ENCODE measurements at regions not wholly inside any gene's neighbourhood (a gene's known extent, or its start where the extent isn't known, plus 50 kb on each side); places are given as distances from the start of the nearest gene placed in this dataset.

DNA sequence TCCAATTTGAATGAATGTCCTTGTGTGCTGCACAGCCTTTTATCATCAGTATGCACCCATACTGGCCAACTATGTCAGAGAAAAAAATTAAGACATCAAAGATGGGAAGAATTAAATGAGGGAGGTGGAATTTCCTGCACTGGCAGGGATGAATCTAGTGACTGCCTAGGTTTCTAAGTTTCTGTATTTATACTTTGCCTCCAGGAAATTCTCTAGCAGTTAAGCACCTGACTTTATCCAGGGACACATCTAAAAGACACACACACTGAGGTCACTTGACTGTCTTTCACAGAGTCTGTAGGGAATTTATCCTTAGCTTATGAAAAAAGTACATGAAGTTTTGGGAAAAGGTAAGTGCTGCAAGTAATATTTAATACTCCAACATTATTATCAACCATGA, 636.5 kb upstream of the PTCHD4 start:
- POLR2A ChIA-PET: no interaction called here
- DNase-seq (no peak), ATAC-seq (no peak)
- H3K27me3 ChIP-seq (ENCODE audit: control insufficient read depth in 2 of 2, insufficient read depth in 2 of 2, low read length in 2 of 2): no peaks in the 10 kb centered on the region
- no peak overlapping the region for H3K27ac ChIP-seq (ENCODE audit: low read depth, low read length)
- H3K27me3 Mint-ChIP-seq: no peaks in the 10 kb centered on the region
- intact Hi-C loops (cut with micrococcal nuclease): no loop called here
- H3K4me1 Mint-ChIP-seq: no peaks in the 10 kb centered on the region
- H3K4me3 Mint-ChIP-seq: no peak overlapping the region
- H3K4me1 ChIP-seq (ENCODE audit: control insufficient read depth in 2 of 2, insufficient read depth in 2 of 2, low read length in 2 of 2): no peaks in the 10 kb centered on the region
- H3K36me3 Mint-ChIP-seq: no peaks in the 10 kb centered on the region
- H3K27ac Mint-ChIP-seq: no peak overlapping the region
- no peak overlapping the region for H3K4me3 ChIP-seq (ENCODE audit: low read length)
- CTCF ChIA-PET: no interaction called here
- peaks cover 0 to 16% (median 4%) of the 10 kb centered on the region in 11 donors for H3K9me3 Mint-ChIP-seq
- H3K36me3 ChIP-seq (ENCODE audit: control insufficient read depth in 2 of 3, insufficient read depth in 3 of 3, low read length in 3 of 3): no peaks in the 10 kb centered on the region
- H3K9me3 ChIP-seq (ENCODE audit: control insufficient read depth in 2 of 3, low read length in 3 of 3): no peaks in the 10 kb centered on the region

DNA sequence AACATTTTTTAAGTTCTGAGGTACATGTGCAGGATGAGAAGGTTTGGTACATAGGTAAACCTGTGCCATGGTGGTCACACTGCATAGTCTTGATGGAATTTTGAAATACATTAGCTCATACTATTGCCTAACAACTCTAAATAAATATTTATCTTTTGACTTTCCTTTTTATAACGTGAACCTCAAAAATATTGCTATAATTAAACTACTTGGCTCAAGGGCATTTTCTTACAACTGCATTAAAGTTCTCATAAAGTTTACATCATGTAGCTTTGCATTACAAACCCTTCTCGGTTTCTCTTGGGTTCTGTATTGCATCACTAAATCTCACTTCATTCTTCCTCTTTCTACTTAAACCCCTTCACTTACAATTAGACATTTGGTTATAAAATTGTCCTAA, 636.0 kb upstream of the PTCHD4 start:
- H3K9me3 Mint-ChIP-seq: peaks cover 0 to 12% (median 4%) of the 10 kb centered on the region in 11 donors
- POLR2A ChIA-PET: no interaction called here
- no peaks in the 10 kb centered on the region for H3K9me3 ChIP-seq (ENCODE audit: control insufficient read depth in 2 of 3, low read length in 3 of 3)

DNA sequence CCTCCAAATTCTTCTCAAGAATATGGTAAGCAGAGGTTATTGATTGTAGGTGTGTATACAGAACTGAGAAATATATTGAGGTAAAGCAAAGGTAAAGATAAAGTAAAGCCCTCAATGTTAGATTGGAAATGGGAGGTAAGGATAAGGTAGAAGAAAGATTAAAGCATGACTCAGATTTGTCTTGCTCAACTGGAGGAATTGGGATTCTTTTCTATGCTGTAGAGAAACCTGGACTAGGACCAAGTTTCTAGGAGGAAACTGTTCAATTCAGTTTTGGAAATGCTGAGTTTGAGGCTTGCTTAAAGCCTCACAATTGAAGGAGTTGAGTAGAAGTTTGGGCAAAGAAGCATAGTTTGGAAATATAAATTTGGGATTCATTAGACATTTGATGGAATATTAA, 634.0 kb upstream of the PTCHD4 start:
- POLR2A ChIA-PET: no interaction called here

More for the DNA sequence above, 636.0 kb upstream of the PTCHD4 start:
- ATAC-seq: no peak
- Histone ChIP-seq H3K36me3 (ENCODE audit: control insufficient read depth in 2 of 3, insufficient read depth in 3 of 3, low read length in 3 of 3) (no peaks in the 10 kb centered on the region), H3K4me3 (ENCODE audit: low read length) (no peak overlapping the region), H3K4me1 (ENCODE audit: control insufficient read depth in 2 of 2, insufficient read depth in 2 of 2, low read length in 2 of 2) (no peaks in the 10 kb centered on the region), H3K27me3 (ENCODE audit: control insufficient read depth in 2 of 2, insufficient read depth in 2 of 2, low read length in 2 of 2) (no peaks in the 10 kb centered on the region), H3K27ac (ENCODE audit: low read depth, low read length) (no peak overlapping the region)
- no peak for DNase-seq
- Mint-ChIP-seq H3K36me3 (no peaks in the 10 kb centered on the region), H3K4me1 (no peaks in the 10 kb centered on the region), H3K4me3 (no peak overlapping the region), H3K27me3 (no peaks in the 10 kb centered on the region), H3K27ac (no peak overlapping the region)
- CTCF ChIA-PET: no interaction called here
- intact Hi-C loops (cut with micrococcal nuclease): no loop called here

DNA sequence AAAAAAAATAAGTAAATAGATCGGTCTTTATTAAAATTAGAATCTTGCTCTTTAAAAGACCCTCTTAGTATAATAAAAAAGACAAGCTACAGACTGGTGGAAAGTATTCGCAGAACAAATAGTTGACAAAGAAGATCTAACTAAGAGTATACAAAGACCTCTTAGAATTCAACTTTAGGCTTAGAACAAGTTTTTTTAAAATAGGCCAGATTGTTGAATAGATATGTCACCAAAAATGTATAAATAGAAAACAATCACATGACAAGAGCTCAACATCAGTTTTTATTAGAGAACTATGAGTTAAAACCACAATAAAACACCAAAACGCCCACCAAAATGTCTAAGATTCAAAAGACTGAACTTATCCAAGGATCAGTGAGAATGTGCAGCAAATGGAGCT, 632.7 kb upstream of the PTCHD4 start:
- no peaks in the 10 kb centered on the region for H3K9me3 ChIP-seq (ENCODE audit: control insufficient read depth in 2 of 3, low read length in 3 of 3)
- Mint-ChIP-seq H3K4me3 (no peak overlapping the region), H3K4me1 (no peaks in the 10 kb centered on the region), H3K27me3 (no peaks in the 10 kb centered on the region), H3K9me3 (peaks cover 0 to 12% (median 4%) of the 10 kb centered on the region in 11 donors), H3K27ac (no peak overlapping the region), H3K36me3 (no peaks in the 10 kb centered on the region)
- H3K27me3 ChIP-seq (ENCODE audit: control insufficient read depth in 2 of 2, insufficient read depth in 2 of 2, low read length in 2 of 2): no peaks in the 10 kb centered on the region
- ChIA-PET CTCF (no interaction called here), POLR2A (no interaction called here)
- intact Hi-C loops (cut with micrococcal nuclease): no loop called here
- no peak overlapping the region for H3K4me3 ChIP-seq (ENCODE audit: low read length)
- no peak overlapping the region for H3K27ac ChIP-seq (ENCODE audit: low read depth, low read length)
- H3K4me1 ChIP-seq (ENCODE audit: control insufficient read depth in 2 of 2, insufficient read depth in 2 of 2, low read length in 2 of 2): no peaks in the 10 kb centered on the region
- ATAC-seq (no peak), DNase-seq (no peak)
- no peaks in the 10 kb centered on the region for H3K36me3 ChIP-seq (ENCODE audit: control insufficient read depth in 2 of 3, insufficient read depth in 3 of 3, low read length in 3 of 3)

More for the DNA sequence above, 634.0 kb upstream of the PTCHD4 start:
- Histone ChIP-seq H3K4me1 (ENCODE audit: control insufficient read depth in 2 of 2, insufficient read depth in 2 of 2, low read length in 2 of 2) (no peaks in the 10 kb centered on the region), H3K4me3 (ENCODE audit: low read length) (no peak overlapping the region), H3K27ac (ENCODE audit: low read depth, low read length) (no peak overlapping the region), H3K36me3 (ENCODE audit: control insufficient read depth in 2 of 3, insufficient read depth in 3 of 3, low read length in 3 of 3) (no peaks in the 10 kb centered on the region), H3K9me3 (ENCODE audit: control insufficient read depth in 2 of 3, low read length in 3 of 3) (no peaks in the 10 kb centered on the region), H3K27me3 (ENCODE audit: control insufficient read depth in 2 of 2, insufficient read depth in 2 of 2, low read length in 2 of 2) (no peaks in the 10 kb centered on the region)
- intact Hi-C loops (cut with micrococcal nuclease): no loop called here
- Mint-ChIP-seq H3K27ac (no peak overlapping the region), H3K4me1 (no peaks in the 10 kb centered on the region), H3K36me3 (no peaks in the 10 kb centered on the region), H3K4me3 (no peak overlapping the region), H3K9me3 (peaks cover 0 to 12% (median 4%) of the 10 kb centered on the region in 11 donors), H3K27me3 (no peaks in the 10 kb centered on the region)
- DNase-seq (no peak), ATAC-seq (no peak)
- CTCF ChIA-PET: no interaction called here

DNA sequence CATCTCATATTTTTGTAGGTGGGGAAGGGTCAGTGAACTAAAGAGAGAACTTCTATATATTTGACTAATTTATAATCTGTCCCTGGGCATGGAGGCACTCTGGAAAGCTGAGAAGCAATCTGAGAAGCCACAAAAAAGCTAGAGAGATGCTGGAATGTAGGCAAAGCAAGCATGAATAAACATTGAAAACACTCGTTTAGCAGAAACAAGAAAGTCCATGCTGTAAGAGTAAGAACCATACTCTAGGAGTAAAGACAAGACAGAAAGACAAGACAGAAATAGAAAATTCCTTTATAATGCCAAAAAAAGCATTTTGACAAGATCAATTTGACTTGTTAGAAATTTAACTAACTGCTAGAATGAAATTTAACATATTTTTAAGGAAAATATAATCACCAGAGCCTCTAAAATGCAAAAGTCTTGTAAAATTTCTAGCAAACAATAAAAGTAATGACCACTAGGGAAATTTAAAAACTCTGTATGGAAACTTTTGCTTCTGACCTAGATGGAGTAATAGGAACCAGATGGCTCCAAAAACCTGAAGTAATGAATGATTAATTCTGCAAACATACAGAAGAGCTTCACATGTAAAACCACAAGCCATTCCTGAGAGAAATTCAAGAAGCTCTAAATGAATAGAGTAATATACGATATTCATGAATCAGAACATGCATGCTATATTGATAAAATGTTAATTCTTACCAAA, 625.7 kb upstream of the PTCHD4 start:
- intact Hi-C loops (cut with micrococcal nuclease): no loop called here
- H3K4me3 ChIP-seq (ENCODE audit: low read length): no peak overlapping the region
- no peaks in the 10 kb centered on the region for H3K36me3 ChIP-seq (ENCODE audit: control insufficient read depth in 2 of 3, insufficient read depth in 3 of 3, low read length in 3 of 3)
- POLR2A ChIA-PET: no interaction called here
- Mint-ChIP-seq H3K27me3 (no peaks in the 10 kb centered on the region), H3K36me3 (no peaks in the 10 kb centered on the region), H3K4me3 (no peak overlapping the region), H3K4me1 (no peaks in the 10 kb centered on the region), H3K9me3 (peaks cover 0 to 22% (median 6%) of the 10 kb centered on the region in 11 donors), H3K27ac (no peak overlapping the region)
- no peak for ATAC-seq
- H3K9me3 ChIP-seq (ENCODE audit: control insufficient read depth in 2 of 3, low read length in 3 of 3): no peaks in the 10 kb centered on the region
- no peaks in the 10 kb centered on the region for H3K27me3 ChIP-seq (ENCODE audit: control insufficient read depth in 2 of 2, insufficient read depth in 2 of 2, low read length in 2 of 2)
- no peak for DNase-seq
- CTCF ChIA-PET: no interaction called here
- no peak overlapping the region for H3K27ac ChIP-seq (ENCODE audit: low read depth, low read length)
- H3K4me1 ChIP-seq (ENCODE audit: control insufficient read depth in 2 of 2, insufficient read depth in 2 of 2, low read length in 2 of 2): no peaks in the 10 kb centered on the region

DNA sequence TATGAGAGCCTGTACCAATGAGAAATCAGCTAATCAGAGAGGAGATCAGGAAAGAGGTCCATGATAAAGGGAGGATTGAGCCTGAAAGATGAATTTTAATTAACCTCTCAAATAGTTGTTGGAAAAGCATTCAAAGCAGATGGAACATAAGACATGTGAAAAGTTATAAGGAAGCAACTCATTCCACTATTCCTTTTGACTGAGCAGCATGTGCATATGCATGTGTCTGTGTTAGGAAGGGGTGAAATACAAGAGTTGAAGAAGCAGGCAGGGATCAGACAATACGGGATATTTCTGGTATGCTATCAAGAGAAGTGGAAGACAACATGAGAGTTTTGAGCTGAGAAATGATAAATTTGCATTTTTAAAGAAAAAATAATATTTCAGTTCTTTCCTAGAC, 624.8 kb upstream of the PTCHD4 start:
- DNase-seq (no peak), ATAC-seq (no peak)
- no peaks in the 10 kb centered on the region for H3K27me3 Mint-ChIP-seq
- POLR2A ChIA-PET: no interaction called here
- CTCF ChIA-PET: no interaction called here
- no peaks in the 10 kb centered on the region for H3K4me1 Mint-ChIP-seq
- no peak overlapping the region for H3K4me3 Mint-ChIP-seq
- Histone ChIP-seq H3K36me3 (ENCODE audit: control insufficient read depth in 2 of 3, insufficient read depth in 3 of 3, low read length in 3 of 3) (no peaks in the 10 kb centered on the region), H3K4me1 (ENCODE audit: control insufficient read depth in 2 of 2, insufficient read depth in 2 of 2, low read length in 2 of 2) (no peaks in the 10 kb centered on the region), H3K4me3 (ENCODE audit: low read length) (no peak overlapping the region), H3K27me3 (ENCODE audit: control insufficient read depth in 2 of 2, insufficient read depth in 2 of 2, low read length in 2 of 2) (no peaks in the 10 kb centered on the region), H3K27ac (ENCODE audit: low read depth, low read length) (no peak overlapping the region), H3K9me3 (ENCODE audit: control insufficient read depth in 2 of 3, low read length in 3 of 3) (no peaks in the 10 kb centered on the region)
- H3K36me3 Mint-ChIP-seq: peaks cover 0 to 3% (median 0%) of the 10 kb centered on the region in 5 donors
- H3K27ac Mint-ChIP-seq: no peak overlapping the region
- peaks cover 0 to 28% (median 8%) of the 10 kb centered on the region in 11 donors for H3K9me3 Mint-ChIP-seq
- intact Hi-C loops (cut with micrococcal nuclease): no loop called here

DNA sequence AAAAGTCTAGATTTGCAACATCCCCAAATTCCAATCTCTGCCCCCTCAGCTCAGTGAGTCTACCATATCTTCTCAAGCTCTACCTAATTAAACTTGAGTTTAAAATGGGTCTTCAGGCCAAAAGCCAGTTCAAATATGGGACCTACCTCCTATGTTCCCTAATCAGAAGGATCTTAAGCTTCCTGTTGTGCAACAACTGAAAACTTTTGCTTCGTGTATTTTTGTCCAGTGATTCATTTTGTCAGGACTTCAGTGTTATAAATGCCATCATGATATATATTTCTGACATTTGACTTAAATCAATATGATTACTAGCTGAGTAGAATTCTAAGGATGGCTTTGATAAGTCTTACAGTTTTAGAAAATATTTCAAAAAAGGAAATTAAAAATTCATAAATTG, 622.6 kb upstream of the PTCHD4 start:
- peaks cover 1 to 37% (median 8%) of the 10 kb centered on the region in 11 donors for H3K9me3 Mint-ChIP-seq
- Histone ChIP-seq H3K27me3 (ENCODE audit: control insufficient read depth in 2 of 2, insufficient read depth in 2 of 2, low read length in 2 of 2) (no peaks in the 10 kb centered on the region), H3K4me1 (ENCODE audit: control insufficient read depth in 2 of 2, insufficient read depth in 2 of 2, low read length in 2 of 2) (no peaks in the 10 kb centered on the region), H3K36me3 (ENCODE audit: control insufficient read depth in 2 of 3, insufficient read depth in 3 of 3, low read length in 3 of 3) (no peaks in the 10 kb centered on the region), H3K9me3 (ENCODE audit: control insufficient read depth in 2 of 3, low read length in 3 of 3) (no peaks in the 10 kb centered on the region), H3K4me3 (ENCODE audit: low read length) (no peak overlapping the region), H3K27ac (ENCODE audit: low read depth, low read length) (no peak overlapping the region)
- POLR2A ChIA-PET: no interaction called here
- H3K27me3 Mint-ChIP-seq: no peaks in the 10 kb centered on the region
- DNase-seq: no peak
- peaks cover 0 to 3% (median 0%) of the 10 kb centered on the region in 5 donors for H3K36me3 Mint-ChIP-seq
- H3K4me3 Mint-ChIP-seq: no peak overlapping the region
- ATAC-seq: no peak
- CTCF ChIA-PET: no interaction called here
- no peaks in the 10 kb centered on the region for H3K4me1 Mint-ChIP-seq
- H3K27ac Mint-ChIP-seq: no peak overlapping the region
- intact Hi-C loops (cut with micrococcal nuclease): no loop called here
